ENCODE measurements at regions not wholly inside any gene's neighbourhood (a gene's known extent, or its start where the extent isn't known, plus 50 kb on each side); places are given as distances from the start of the nearest gene placed in this dataset.

- DNase-seq, result peak; percentile 35
- no peaks in the 10 kb centered on the region for H3K9me3 ChIP-seq (ENCODE audit: low read length)
- no TSS peak for BruUV-seq (replicated peaks)
- intact Hi-C loops (cut with micrococcal nuclease), result no loop called here
- no peak overlapping the region for H3K9ac ChIP-seq (ENCODE audit: low read length)
- TF ChIP-seq EZH2phosphoT487 (IDR thresholded peaks at IDR 0.05; ENCODE audit: borderline replicate concordance, low read length), result no peak
- no peaks in the 10 kb centered on the region for H3K27me3 ChIP-seq (ENCODE audit: low read length)
- no peaks in the 10 kb centered on the region for H3K36me3 ChIP-seq (ENCODE audit: low read depth, low read length)
- no peak overlapping the region for H3K27ac ChIP-seq (ENCODE audit: low read length)
- POLR2A ChIA-PET (ENCODE audit: unreplicated experiment), result no interaction called here
- H3K9me2 ChIP-seq (replicated peaks; ENCODE audit: low read length), result no peaks in the 10 kb centered on the region
- H3K4me3 ChIP-seq (ENCODE audit: low read length), result no peak overlapping the region
- H3K4me2 ChIP-seq (ENCODE audit: low read length), result no peak overlapping the region
- no peaks in the 10 kb centered on the region for H3F3A ChIP-seq (ENCODE audit: low read length, unreplicated experiment)
- no peaks in the 10 kb centered on the region for H4K20me1 ChIP-seq (ENCODE audit: low read length)
- CTCF ChIA-PET, result no interaction called here
- peak; percentile 56 for ATAC-seq
- 0 out of 2 replicates have a peak overlapping the region, but pooled peaks have one; percentile 10 for H2AFZ ChIP-seq (ENCODE audit: low read length)
- H3K4me1 ChIP-seq (ENCODE audit: insufficient read depth, low read length), result 0 out of 2 replicates have a peak, but pooled peaks cover 6% of the 10 kb centered on the region
- H3K79me2 ChIP-seq (ENCODE audit: low read length), result no peaks in the 10 kb centered on the region
Observed at GRCh38 chr2:221025398-221025797, 546.7 kb downstream of the EPHA4 start.

GRCh38 chr2:221034026-221034701, 537.9 kb downstream of the EPHA4 start:
- POLR2A ChIA-PET (ENCODE audit: unreplicated experiment), result no interaction called here

GRCh38 chr2:221034973-221035372, 537.1 kb downstream of the EPHA4 start:
- H3K27me3 ChIP-seq (ENCODE audit: low read length), result no peaks in the 10 kb centered on the region
- no peaks in the 10 kb centered on the region for H4K20me1 ChIP-seq (ENCODE audit: low read length)
- H3K9ac ChIP-seq (ENCODE audit: low read length), result no peak overlapping the region
- DNase-seq (no peak), ATAC-seq (no peak)
- intact Hi-C loops (cut with micrococcal nuclease), result no loop called here
- no peaks in the 10 kb centered on the region for H3K36me3 ChIP-seq (ENCODE audit: low read depth, low read length)
- H2AFZ ChIP-seq (ENCODE audit: low read length), result no peak overlapping the region
- CTCF ChIA-PET, result no interaction called here
- POLR2A ChIA-PET (ENCODE audit: unreplicated experiment), result no interaction called here
- TF ChIP-seq EZH2phosphoT487 (IDR thresholded peaks at IDR 0.05; ENCODE audit: borderline replicate concordance, low read length) (no peak), EZH2 (IDR thresholded peaks at IDR 0.05; ENCODE audit: low read length, unreplicated experiment) (no peak), CTCF (conservative IDR thresholded peaks at IDR 0.05; ENCODE audit: low read depth, low read length) (no peak)
- no peaks in the 10 kb centered on the region for H3K9me2 ChIP-seq (replicated peaks; ENCODE audit: low read length)
- no peaks in the 10 kb centered on the region for H3K4me1 ChIP-seq (ENCODE audit: insufficient read depth, low read length)
- H3K27ac ChIP-seq (ENCODE audit: low read length), result no peak overlapping the region
- no peak overlapping the region for H3K4me3 ChIP-seq (ENCODE audit: low read length)
- H3K79me2 ChIP-seq (ENCODE audit: low read length), result no peaks in the 10 kb centered on the region
- H3K4me2 ChIP-seq (ENCODE audit: low read length), result no peak overlapping the region
- H3F3A ChIP-seq (ENCODE audit: low read length, unreplicated experiment), result no peaks in the 10 kb centered on the region
- BruUV-seq (replicated peaks), result no TSS peak
- no peaks in the 10 kb centered on the region for H3K9me3 ChIP-seq (ENCODE audit: low read length)

More at GRCh38 chr2:221034026-221034701, 537.9 kb downstream of the EPHA4 start:
- no peak for ATAC-seq
- H3K36me3 ChIP-seq (ENCODE audit: low read depth, low read length), result no peaks in the 10 kb centered on the region
- no peak overlapping the region for H3K27ac ChIP-seq (ENCODE audit: low read length)
- no peak overlapping the region for H3K4me3 ChIP-seq (ENCODE audit: low read length)
- intact Hi-C loops (cut with micrococcal nuclease), result no loop called here
- BruUV-seq (replicated peaks), result no TSS peak
- H3K9me3 ChIP-seq (ENCODE audit: low read length), result no peaks in the 10 kb centered on the region
- H3K9ac ChIP-seq (ENCODE audit: low read length), result no peak overlapping the region
- no peak for TF ChIP-seq CTCF (conservative IDR thresholded peaks at IDR 0.05; ENCODE audit: low read depth, low read length)
- TF ChIP-seq EZH2 (IDR thresholded peaks at IDR 0.05; ENCODE audit: low read length, unreplicated experiment), result no peak
- TF ChIP-seq EZH2phosphoT487 (IDR thresholded peaks at IDR 0.05; ENCODE audit: borderline replicate concordance, low read length), result no peak
- H3K79me2 ChIP-seq (ENCODE audit: low read length), result no peaks in the 10 kb centered on the region
- no peak overlapping the region for H3K4me2 ChIP-seq (ENCODE audit: low read length)
- no peaks in the 10 kb centered on the region for H3K27me3 ChIP-seq (ENCODE audit: low read length)
- no peaks in the 10 kb centered on the region for H3K9me2 ChIP-seq (replicated peaks; ENCODE audit: low read length)
- no peak overlapping the region for H2AFZ ChIP-seq (ENCODE audit: low read length)
- CTCF ChIA-PET, result no interaction called here
- no peak for DNase-seq
- H4K20me1 ChIP-seq (ENCODE audit: low read length), result no peaks in the 10 kb centered on the region
- H3F3A ChIP-seq (ENCODE audit: low read length, unreplicated experiment), result no peaks in the 10 kb centered on the region
- no peaks in the 10 kb centered on the region for H3K4me1 ChIP-seq (ENCODE audit: insufficient read depth, low read length)
